Tibial nerve (tissue), 4 donors: ENCODE measurements at regions not wholly inside any gene's neighbourhood (a gene's known extent, or its start where the extent isn't known, plus 50 kb on each side); places are given as distances from the start of the nearest gene placed in this dataset.
A peak's percentile ranks its signal among the peaks of the same experiment; 100 is the strongest.

ENCODE experiments used
- DNase-seq, 2 donors: peaks; one replicate each; pipeline ENCODE4 v3.0.0-alpha.2; 2019; ENCODE audit warnings: low spot score in 2 of 2
- H3K27ac ChIP-seq, 4 donors: fragments of 200-600 bp; sonication (generic) in 3 of 4; one replicate each; pipeline ENCODE4 v1.5.1; 2017 to 2019; ENCODE audit warnings: mild to moderate bottlenecking in 1 of 4
- H3K27me3 ChIP-seq, 2 donors: fragments of 200-600 bp; sonication (generic) in 1 of 2; one replicate each; pipeline versions ENCODE4 v1.5.1 to v1.6.0; 2017 to 2019
- H3K36me3 ChIP-seq, 3 donors: fragments of 200-600 bp; sonication (generic); one replicate each; pipeline ENCODE4 v1.5.1; 2018 to 2019
- H3K4me1 ChIP-seq, 4 donors: fragments of 200-600 bp; sonication (generic) in 3 of 4; one replicate each; pipeline ENCODE4 v1.5.1; 2017 to 2019
- H3K4me3 ChIP-seq, 4 donors: fragments of 200-600 bp; sonication (generic) in 3 of 4; one replicate each; pipeline ENCODE4 v1.5.1; 2017 to 2019; ENCODE audit warnings: mild to moderate bottlenecking in 1 of 4, moderate library complexity in 1 of 4
- H3K9me3 ChIP-seq, 4 donors: fragments of 200-600 bp; sonication (generic) in 3 of 4; one replicate each; pipeline ENCODE4 v1.5.1; 2017 to 2019
- EP300 ChIP-seq, 2 donors: sonication (generic); formaldehyde crosslinking; IDR thresholded peaks; one replicate each; pipeline ENCODE4 v1.6.1; 2017; ENCODE audit warnings: antibody characterized with exemption in 2 of 2, mild to moderate bottlenecking in 1 of 2
- POLR2A ChIP-seq, 2 donors: fragments of 450-650 bp; IDR thresholded peaks; one replicate each; pipeline ENCODE4 v1.6.1; 2017; ENCODE audit warnings: antibody characterized with exemption in 2 of 2, mild to moderate bottlenecking in 2 of 2, moderate library complexity in 2 of 2
- WGBS, 2 donors: methylation state at CpG; one replicate each; pipeline ENCODE4 v1.1.5; 2018; 5-methylcytosine and 5-hydroxymethylcytosine counted together
- TF ChIP-seq, protein P1 (sequence below), 5 experiments: fragments of 200-600 bp in 3 of 5; fragments of 450-650 bp in 2 of 5; sonication (generic) in 3 of 5; IDR thresholded peaks; one replicate each; pipeline ENCODE4 v1.5.1; 2016 to 2019; ENCODE audit warnings: antibody characterized with exemption in 5 of 5, mild to moderate bottlenecking in 3 of 5, moderate library complexity in 2 of 5

DNA sequence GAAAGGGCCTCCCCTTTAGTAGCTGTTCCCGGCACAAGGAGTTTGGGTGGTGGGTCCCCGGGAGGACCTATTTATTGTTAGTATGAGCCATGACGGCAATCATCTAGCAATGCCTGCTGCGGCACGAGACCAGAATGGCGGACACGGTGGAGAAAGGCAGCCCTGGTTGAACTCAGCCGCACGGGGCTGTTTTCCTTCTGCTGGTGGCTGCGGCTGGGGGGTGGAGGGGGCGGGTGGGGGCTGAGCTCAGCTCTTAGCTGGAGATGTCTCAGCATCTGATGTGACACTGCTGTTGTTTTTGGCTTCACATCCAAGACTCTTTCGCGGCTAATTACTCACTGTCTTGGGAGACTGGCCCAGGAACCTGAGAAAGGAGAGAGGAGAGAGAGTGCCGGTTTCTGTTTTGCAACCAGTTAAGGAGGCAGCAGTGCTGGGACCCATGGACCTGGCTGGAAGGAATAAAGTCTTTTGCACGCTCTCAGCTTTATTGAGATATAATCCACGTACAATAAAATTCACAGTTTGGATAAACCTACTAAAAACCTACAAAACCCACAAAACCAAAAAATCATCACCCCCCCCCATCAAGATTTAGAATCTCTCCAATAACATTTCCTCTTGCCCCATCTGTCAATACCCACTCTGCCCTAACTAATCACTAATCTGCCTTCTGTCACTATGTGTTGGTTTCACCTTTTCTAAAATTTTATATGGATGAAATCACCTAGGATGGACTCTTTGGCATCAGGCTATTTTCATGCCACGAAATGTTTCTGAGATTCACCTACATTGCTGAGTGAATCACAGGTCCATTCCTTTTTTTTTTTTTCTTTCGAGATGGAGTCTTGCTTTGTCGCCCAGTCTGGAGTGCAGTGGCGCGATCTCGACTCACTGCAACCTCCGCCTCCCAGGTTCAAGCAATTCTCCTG is 81.8 kb upstream of the NEURL1B start:
- peak; percentile 21 to 47 for DNase-seq
- peaks cover 0 to 28% (median 6%) of the 10 kb centered on the region in 4 donors for H3K4me1 ChIP-seq
- H3K27ac ChIP-seq, result peak overlapping the region in 3 of 4 donors; percentile 34 to 74 (median 50)
- WGBS, 2 donors, result 54 to 65% methylated on average over 19 to 21 of the region's 23 CpGs
- TF ChIP-seq POLR2A (IDR thresholded peaks at IDR 0.05) (no peak), EP300 (IDR thresholded peaks at IDR 0.05) (peak in 1 of 2 donors; percentile 21)
- H3K4me3 ChIP-seq, result peak overlapping the region in 1 of 4 donors; percentile 44
- no peaks in the 10 kb centered on the region for H3K27me3 ChIP-seq
- H3K36me3 ChIP-seq, result no peaks in the 10 kb centered on the region
- no peaks in the 10 kb centered on the region for H3K9me3 ChIP-seq

DNA sequence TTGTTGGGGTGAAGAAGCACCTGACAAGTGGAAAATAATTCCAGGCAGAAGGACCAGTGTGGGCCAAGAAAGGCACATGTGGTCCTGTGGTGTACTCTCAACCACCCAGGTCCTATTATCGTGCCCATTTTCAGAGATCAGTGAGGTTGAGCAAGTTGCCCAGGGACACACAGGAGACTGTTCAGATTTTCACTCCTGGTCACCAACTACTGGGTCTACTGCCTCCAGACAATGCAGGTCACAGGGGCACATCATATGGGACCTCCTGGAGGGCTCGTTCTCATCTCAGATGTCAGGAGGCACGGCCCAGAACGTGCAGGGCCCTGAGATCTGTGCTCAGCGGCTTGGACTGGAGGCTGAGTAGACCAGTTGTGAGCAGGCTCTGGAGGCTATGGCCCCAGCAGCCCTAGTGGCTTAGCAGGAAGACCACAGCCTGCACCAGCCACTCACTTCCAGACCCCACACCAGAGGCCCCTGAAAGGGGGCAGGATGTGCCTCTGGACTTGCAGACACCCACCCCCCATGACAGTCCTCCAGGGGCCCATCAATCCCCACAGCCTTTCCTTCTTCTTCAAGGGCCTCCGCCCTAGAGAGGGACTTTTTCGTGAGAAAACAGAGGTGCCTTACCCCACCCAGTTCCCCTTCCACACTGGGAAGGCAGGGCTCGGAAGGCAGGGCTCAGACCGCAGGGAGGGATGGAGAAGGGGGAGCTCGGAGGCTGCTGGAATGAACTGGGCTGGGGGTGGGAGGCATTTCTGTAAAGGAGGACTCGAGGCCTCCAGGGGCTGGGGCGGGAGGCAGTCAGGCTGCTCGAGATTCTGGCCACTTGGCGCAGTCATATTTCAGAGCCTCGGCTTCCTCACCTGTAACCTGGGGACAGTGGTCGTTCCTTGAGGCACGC is 82.7 kb upstream of the NEURL1B start:
- Histone ChIP-seq H3K36me3 (no peaks in the 10 kb centered on the region), H3K9me3 (no peaks in the 10 kb centered on the region), H3K4me3 (peak overlapping the region in 1 of 4 donors; percentile 44), H3K27ac (peak overlapping the region in 3 of 4 donors; percentile 34 to 74 (median 70)), H3K27me3 (no peaks in the 10 kb centered on the region), H3K4me1 (peaks cover 0 to 28% (median 6%) of the 10 kb centered on the region in 4 donors)
- TF ChIP-seq, protein P1, sequence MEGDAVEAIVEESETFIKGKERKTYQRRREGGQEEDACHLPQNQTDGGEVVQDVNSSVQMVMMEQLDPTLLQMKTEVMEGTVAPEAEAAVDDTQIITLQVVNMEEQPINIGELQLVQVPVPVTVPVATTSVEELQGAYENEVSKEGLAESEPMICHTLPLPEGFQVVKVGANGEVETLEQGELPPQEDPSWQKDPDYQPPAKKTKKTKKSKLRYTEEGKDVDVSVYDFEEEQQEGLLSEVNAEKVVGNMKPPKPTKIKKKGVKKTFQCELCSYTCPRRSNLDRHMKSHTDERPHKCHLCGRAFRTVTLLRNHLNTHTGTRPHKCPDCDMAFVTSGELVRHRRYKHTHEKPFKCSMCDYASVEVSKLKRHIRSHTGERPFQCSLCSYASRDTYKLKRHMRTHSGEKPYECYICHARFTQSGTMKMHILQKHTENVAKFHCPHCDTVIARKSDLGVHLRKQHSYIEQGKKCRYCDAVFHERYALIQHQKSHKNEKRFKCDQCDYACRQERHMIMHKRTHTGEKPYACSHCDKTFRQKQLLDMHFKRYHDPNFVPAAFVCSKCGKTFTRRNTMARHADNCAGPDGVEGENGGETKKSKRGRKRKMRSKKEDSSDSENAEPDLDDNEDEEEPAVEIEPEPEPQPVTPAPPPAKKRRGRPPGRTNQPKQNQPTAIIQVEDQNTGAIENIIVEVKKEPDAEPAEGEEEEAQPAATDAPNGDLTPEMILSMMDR (IDR thresholded peaks at IDR 0.05), result no peak
- TF ChIP-seq EP300 (IDR thresholded peaks at IDR 0.05) (no peak), POLR2A (IDR thresholded peaks at IDR 0.05) (no peak)
- no peak for DNase-seq
- whole genome bisulfite sequencing, 2 donors, result 66 to 77% methylated on average over 17 of the region's 17 CpGs

DNA sequence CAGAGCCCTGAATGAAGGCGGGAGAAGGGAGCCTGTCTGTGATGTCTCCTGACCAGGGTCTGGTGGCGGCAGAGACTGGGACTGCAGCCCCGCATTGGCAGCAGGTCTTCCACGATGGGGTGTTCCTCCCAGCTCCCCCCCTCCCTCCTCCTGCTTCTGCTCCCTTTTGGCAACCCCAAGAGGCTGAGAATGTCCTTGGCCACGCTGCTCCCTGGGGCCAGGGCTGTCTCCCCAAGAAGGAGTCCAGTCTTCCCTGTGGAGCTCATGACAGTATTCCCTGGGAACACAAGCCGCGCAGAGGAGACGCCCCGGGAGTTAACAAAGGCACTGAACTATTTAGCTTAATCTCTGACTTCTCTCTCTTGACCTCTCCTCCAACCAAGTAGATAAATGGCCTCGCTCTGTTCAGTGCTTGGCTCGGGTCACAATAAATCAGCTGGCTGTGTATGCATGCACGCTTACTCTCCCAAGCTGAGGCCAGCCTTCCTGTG is 84.0 kb upstream of the NEURL1B start:
- no peak for DNase-seq
- WGBS, 2 donors, result 34% methylated on average over 11 to 12 of the region's 12 CpGs
- H3K27ac ChIP-seq, result peak overlapping the region in 1 of 4 donors; percentile 50
- no peaks in the 10 kb centered on the region for H3K9me3 ChIP-seq
- no peaks in the 10 kb centered on the region for H3K27me3 ChIP-seq
- no peaks in the 10 kb centered on the region for H3K36me3 ChIP-seq
- TF ChIP-seq EP300 (IDR thresholded peaks at IDR 0.05) (no peak), POLR2A (IDR thresholded peaks at IDR 0.05) (no peak)
- TF ChIP-seq, protein P1 (IDR thresholded peaks at IDR 0.05), result no peak
- no peak overlapping the region for H3K4me3 ChIP-seq
- H3K4me1 ChIP-seq, result peaks cover 0 to 28% (median 6%) of the 10 kb centered on the region in 4 donors

DNA sequence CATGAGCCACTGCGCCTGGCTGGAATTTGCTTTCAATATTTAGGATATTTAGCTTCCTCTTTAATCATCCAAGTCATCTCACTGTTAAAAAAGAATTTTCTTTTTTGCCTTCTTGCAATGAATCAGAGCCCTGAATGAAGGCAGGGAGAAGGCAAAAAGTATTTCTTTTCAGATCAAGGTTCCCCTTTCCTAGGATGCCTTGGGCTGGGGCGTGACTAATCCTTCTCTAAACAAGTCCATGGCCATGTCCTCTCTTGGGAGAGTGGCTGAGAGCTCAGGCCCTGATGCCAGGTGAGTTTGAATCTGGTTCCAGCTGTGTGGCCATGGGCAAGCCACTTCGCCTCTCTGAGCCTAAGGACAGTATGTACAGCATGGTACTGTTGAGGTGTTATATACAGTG is 84.8 kb upstream of the NEURL1B start:
- Histone ChIP-seq H3K36me3 (no peaks in the 10 kb centered on the region), H3K4me3 (no peak overlapping the region), H3K27me3 (no peaks in the 10 kb centered on the region), H3K9me3 (no peaks in the 10 kb centered on the region), H3K4me1 (peaks cover 0 to 28% (median 6%) of the 10 kb centered on the region in 4 donors), H3K27ac (no peak overlapping the region)
- TF ChIP-seq, protein P1 (IDR thresholded peaks at IDR 0.05), result no peak
- TF ChIP-seq POLR2A (IDR thresholded peaks at IDR 0.05) (no peak), EP300 (IDR thresholded peaks at IDR 0.05) (no peak)
- WGBS, 2 donors, result 80 to 84% methylated on average over 3 of the region's 3 CpGs
- DNase-seq, result no peak

DNA sequence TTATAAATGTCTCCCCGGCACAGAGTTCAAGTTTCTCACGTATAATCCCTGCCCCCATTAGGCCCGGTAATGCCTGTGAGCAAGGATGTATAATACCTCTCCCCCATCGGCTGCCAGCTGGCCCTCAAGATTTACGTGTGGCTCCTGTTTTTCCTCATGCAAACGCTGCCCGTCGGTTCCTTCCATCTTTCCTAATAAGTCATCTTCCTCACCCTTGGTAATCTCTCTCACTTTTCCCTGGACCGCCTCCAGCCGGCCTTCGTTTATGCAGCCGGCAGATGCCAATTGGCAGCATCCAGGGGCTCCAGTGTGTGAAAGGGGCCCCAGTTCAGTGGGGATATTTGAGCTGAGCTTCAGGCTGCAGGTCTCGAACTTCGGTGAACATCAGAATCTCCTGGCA is 86.5 kb upstream of the NEURL1B start:
- H3K27ac ChIP-seq, result no peak overlapping the region
- DNase-seq, result no peak

More for the DNA sequence above, 86.5 kb upstream of the NEURL1B start:
- Histone ChIP-seq H3K36me3 (no peaks in the 10 kb centered on the region), H3K9me3 (no peaks in the 10 kb centered on the region), H3K4me1 (peaks cover 0 to 28% (median 6%) of the 10 kb centered on the region in 4 donors), H3K4me3 (no peak overlapping the region), H3K27me3 (no peaks in the 10 kb centered on the region)
- TF ChIP-seq POLR2A (IDR thresholded peaks at IDR 0.05) (no peak), EP300 (IDR thresholded peaks at IDR 0.05) (no peak)
- TF ChIP-seq, protein P1 (IDR thresholded peaks at IDR 0.05), result no peak
- 85 to 86% methylated on average over 14 of the region's 14 CpGs for WGBS, 2 donors
